ENCODE measurements at regions not wholly inside any gene's neighbourhood (a gene's known extent, or its start where the extent isn't known, plus 50 kb on each side); places are given as distances from the start of the nearest gene placed in this dataset.
"Not testable (repeated sequence)": the region's sequence is repeated elsewhere in the genome, so short reads cannot be mapped to it uniquely, and the experiment has no call there.

GRCh38 chr15:72865486-72865885, 81.9 kb upstream of the ADPGK start:
- DNase-seq (ENCODE audit: low spot score) = no peak

DNA sequence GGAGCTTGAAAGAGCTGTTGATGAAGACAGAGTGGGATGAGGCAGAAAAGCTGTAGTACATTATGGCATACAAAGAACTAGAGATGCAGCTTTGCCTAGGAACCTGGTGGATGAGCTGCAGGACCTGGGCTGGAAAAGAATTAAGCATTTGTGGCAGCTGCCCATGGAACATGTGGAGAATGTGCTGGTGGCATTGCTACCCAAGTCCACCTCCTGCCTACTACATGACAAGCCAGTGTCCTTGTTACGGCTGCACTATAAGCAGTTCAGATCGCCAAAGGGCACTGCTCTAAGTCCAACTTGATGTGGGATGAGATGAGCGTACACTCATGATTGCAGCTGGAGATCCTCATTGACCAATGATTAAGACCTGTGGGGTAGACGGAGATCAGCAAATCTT, 81.1 kb upstream of the ADPGK start:
- DNase-seq (ENCODE audit: low spot score) = no peak

DNA sequence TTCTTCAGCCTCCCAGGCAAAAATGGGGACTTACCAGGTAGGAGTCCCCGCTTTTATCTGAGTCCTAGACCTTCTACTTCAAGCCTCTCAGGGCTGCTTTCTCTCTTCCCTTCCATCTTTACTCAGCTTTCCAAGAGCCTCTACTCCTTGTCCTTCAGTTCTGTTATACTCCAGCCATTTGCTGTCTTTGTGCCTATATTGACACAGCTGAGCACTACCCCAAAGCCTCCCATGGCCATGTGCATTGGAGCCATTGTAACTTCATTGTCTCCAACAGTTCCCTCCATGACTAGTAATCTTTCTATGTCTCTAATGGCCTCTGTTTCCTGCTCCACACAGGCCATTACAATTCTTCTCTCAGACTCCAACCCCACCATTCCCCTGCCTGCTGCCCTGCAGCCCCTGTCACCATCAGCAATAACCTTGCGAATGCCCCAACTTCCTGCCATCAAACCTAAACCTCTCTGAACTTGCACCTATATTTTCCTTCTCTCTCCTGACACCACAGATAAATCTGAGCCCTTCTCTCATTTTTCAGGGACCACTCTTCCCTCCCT, 77.9 kb upstream of the ADPGK start:
- no peak for DNase-seq (ENCODE audit: low spot score)

DNA sequence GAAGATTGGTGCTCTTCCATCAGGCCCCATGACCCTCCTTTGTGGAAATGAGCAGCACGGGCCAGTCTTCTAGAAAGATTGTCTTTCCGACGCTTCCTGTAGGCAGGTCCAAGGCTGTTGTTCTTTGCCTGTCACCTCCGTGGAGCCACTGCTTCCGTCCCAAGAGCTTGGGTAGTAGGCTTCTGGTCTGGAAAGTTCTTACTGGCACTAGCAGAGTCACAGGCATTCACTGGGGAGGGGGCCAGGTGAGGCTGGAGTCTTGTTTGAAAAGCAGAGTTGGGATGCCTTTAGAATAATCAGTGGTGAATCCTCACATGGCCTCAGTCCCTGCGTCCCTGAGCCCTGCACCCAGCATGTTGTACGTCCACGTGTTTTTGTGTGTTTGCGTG, 76.2 kb upstream of the ADPGK start:
- no peak for DNase-seq (ENCODE audit: low spot score)

DNA sequence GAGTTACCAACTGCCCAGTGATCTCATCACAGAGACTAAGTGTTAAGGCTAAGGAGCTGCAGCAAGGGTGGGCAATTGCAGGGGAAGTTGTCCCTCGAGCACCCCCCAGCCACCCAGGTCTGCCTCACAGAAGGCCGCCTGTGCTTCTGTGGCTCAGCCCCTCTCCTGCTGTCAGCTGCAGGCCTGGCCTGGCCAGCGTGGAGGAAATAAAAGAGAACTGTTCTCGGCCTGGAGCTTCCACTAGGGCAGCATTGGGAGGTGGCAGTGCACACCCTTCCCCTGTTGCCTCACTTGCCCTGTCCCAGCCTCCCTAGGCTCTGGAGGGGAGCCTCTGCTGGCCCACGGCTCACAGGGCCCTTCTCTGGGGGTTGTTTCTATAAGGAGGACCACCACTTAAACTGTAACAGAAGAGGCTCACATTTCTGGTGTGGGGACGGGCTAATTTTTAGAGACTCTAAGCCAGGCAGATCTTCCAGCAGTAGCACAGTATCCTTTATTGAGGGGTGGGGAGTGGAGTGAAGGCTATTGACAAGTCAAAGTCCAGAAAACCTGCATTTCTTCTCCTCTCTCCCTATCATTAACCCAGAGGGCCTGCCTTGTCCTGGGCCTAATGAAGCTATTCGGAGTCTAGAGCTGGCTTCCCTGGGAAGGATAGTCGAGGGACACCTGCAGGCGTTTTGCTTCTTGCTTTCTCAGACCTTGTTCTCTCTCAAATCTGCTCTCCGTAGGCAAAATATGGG, 75.6 kb upstream of the ADPGK start:
- peak; percentile 79 for DNase-seq (ENCODE audit: low spot score)

GRCh38 chr15:72858205-72858604, 74.6 kb upstream of the ADPGK start:
- DNase-seq (ENCODE audit: low spot score) = no peak

DNA sequence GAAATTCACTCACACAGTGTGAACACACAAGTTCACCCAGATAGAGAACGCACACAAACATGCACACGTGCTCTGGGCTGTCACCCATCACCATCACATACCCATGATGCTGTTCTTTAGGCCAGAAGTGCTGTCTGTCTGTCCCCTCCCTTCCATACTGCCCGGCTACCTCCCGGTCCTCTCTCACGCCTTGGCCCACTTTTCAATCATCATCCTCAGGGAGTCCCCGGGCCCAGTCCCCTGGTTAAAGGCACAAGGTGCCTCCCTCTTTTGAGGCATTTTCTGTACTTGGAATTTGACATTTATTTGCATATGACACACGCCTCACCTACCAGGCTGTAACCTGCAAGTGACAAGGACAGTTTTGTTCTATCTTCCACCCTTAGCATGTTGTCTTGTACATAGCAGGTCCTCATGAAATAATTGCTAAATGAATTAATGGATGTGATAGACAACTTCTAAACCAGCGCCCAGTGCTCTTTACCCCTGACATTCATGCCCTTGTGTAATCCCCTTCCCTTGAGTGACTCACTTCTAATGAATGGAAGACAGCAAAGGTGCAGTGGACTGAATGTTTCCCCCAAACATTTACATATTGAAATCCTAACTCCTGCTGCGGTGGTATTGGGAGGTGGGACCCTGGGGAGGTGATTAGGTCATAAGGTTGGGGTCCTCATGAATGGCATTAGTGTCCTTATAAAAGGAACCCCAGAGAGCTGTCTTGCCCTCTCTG, 73.9 kb upstream of the ADPGK start:
- no peak for DNase-seq (ENCODE audit: low spot score)

DNA sequence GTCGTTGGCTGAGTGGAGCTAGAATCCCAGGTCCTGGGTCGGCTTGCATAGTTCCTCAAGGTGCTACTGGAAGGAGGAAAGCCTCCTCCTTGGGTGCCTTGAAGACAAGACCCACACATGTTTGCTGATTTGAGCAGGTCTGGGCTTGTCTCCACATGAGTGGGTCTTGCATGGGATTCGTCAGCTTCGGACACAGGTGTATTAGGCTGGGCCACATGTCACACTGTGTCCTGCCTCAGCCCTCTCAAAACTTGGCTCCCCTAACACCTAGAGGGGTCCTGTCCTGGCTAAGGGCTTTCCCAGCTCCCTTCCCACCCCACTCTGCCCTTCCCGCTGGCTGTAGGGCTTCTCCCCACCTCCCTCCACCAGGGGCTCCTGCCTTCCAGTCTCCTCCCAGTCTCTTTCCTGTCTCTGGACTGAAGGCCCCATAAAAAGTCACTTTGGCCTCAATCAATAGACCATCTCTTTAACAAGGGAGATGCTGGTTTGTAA, 73.0 kb upstream of the ADPGK start:
- no peak for DNase-seq (ENCODE audit: low spot score)

DNA sequence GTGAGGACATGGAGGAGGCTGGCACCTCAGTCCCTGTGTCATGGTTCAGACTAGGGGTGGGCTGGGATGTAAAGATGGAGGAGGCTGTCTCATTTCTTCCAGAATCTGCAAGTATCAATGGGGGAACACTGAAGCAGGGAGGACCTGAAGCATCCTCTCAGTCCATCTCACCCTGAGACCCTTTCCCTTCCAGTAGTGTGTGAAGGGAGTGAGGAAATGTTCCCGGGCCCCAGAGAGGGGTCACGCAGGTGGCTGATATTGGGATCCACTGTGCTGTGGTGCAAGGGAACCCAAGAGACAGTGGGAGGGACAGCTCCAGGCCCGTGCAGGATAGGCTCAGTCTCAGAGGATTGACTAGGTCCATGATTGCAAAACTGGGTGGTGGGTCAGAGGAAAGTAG, 72.2 kb upstream of the ADPGK start:
- no peak for DNase-seq (ENCODE audit: low spot score)

GRCh38 chr15:72852273-72852672, 68.7 kb upstream of the ADPGK start:
- no peak for DNase-seq (ENCODE audit: low spot score)

- DNase-seq (ENCODE audit: low spot score) = no peak
Measured at GRCh38 chr15:72851586-72851985, 68.0 kb upstream of the ADPGK start.

- no peak for DNase-seq (ENCODE audit: low spot score)
Measured at GRCh38 chr15:72850833-72851232, 67.3 kb upstream of the ADPGK start.

GRCh38 chr15:72847806-72848205, 64.2 kb upstream of the ADPGK start:
- DNase-seq (ENCODE audit: low spot score) = no peak

GRCh38 chr15:72847033-72847432, 63.5 kb upstream of the ADPGK start:
- no peak for DNase-seq (ENCODE audit: low spot score)

- no peak for DNase-seq (ENCODE audit: low spot score)
Measured at GRCh38 chr15:72845981-72846383, 62.4 kb upstream of the ADPGK start.

GRCh38 chr15:72844067-72844466, 60.5 kb upstream of the ADPGK start:
- DNase-seq (ENCODE audit: low spot score) = no peak

DNA sequence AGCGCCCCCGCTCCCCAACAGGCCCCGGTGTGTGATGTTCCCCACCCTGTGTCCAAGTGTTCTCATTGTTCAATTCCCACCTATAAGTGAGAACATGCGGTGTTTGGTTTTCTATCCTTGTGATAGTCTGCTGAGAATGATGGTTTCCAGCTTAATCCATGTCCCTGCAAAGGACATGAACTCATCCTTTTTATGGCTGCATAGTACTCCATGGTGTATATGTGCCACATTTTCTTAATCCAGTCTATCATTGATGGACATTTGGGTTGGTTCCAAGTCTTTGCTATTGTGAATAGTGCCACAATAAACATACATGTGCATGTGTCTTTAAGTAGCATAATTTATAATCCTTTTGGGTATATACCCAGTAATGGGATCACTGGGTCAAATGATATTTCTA, 59.8 kb upstream of the ADPGK start:
- not testable (repeated sequence) for DNase-seq (ENCODE audit: low spot score)

- no peak for DNase-seq (ENCODE audit: low spot score)
Measured at GRCh38 chr15:72840114-72840513, 56.6 kb upstream of the ADPGK start.

GRCh38 chr15:72838311-72838731, 54.8 kb upstream of the ADPGK start:
- no peak for DNase-seq (ENCODE audit: low spot score)

- DNase-seq (ENCODE audit: low spot score) = no peak
Measured at GRCh38 chr15:72836676-72837330, 53.2 kb upstream of the ADPGK start.

DNA sequence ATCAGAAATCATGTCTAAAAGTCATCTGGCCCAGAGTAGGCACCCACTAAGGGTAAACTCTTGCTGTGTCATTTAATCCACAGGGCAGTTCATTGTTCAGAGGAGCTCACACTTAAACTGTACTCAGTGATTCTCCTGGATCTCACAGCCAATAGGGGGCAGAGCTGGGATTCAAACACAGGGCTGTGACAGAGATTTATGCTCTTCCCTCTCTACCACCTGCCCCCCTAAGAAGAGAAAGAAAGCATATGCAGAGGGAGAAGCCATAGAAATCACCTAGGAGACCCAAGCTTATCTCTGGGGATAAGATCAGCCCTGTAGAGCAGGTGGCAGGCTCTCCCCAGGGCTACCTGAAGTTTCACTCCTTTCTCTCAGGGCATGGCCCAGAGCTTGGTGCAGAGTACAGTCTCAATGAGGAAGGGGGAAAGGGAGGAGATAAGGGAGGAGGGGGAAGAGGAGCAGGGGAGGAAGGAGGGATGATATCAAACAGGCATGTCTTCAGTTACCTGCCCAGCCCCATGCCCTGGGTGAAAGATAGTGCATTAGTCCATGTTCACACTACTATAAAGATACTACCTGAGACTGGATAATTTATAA, 51.8 kb upstream of the ADPGK start:
- DNase-seq (ENCODE audit: low spot score) = peak; percentile 24

- DNase-seq (ENCODE audit: low spot score) = no peak
Measured at GRCh38 chr15:72833561-72833960, 50.0 kb upstream of the ADPGK start.
